SH-SY5Y (cell line): ENCODE measurements at regions not wholly inside any gene's neighbourhood (a gene's known extent, or its start where the extent isn't known, plus 50 kb on each side); places are given as distances from the start of the nearest gene placed in this dataset.

Experiments
- GATA2 ChIP-seq: IDR thresholded peaks from 2 replicates; pipeline ENCODE4 v1.6.1; 2011; ENCODE audit warnings: mild to moderate bottlenecking, low read depth, low read length
- GATA3 ChIP-seq: IDR thresholded peaks from 2 replicates; pipeline ENCODE4 v1.6.1; 2011; ENCODE audit warnings: low read depth, mild to moderate bottlenecking, low read length, moderate library complexity

DNA sequence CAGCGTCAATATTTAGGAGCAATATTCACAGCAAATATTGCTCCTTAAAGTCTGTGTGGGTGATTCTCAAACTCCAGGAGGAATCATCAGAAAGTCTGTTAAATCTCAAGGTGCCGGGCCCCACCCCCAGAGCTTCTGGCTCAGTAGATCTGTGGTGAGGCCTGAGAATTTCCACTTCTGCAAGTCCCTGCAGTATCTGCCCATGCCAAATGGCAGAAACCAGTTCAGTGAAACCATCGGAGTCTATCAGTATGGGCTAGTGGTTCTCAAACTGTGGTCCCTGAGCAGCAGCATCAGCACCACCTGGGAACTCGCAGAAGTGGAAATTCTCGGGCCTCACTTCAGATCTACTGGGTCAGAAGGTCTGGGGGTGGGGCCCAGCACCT lies 202.9 kb downstream of the SLC4A3 start:
- TF ChIP-seq GATA3 = no peak
- TF ChIP-seq GATA2 = no peak

DNA sequence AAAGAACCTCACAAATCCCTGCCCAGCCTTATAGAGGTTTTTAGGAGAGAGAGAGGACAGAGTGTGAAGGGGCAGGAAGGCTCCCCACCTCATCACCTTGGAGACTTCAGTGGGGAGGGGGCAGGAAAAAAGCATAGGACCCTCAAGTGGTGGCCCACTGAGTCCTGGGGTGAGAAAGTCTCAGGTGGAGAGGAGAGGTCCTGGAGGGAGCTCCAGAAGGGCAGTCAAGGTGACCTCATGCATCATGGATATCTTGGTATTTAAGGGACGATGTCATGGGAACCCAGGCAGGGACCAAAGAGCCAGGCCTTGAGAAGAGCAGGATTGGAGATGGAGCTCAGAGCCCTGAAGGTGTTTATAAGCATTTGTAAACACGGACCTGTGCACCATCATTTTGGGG lies 204.5 kb downstream of the SLC4A3 start:
- TF ChIP-seq GATA3 (no peak), GATA2 (no peak)

DNA sequence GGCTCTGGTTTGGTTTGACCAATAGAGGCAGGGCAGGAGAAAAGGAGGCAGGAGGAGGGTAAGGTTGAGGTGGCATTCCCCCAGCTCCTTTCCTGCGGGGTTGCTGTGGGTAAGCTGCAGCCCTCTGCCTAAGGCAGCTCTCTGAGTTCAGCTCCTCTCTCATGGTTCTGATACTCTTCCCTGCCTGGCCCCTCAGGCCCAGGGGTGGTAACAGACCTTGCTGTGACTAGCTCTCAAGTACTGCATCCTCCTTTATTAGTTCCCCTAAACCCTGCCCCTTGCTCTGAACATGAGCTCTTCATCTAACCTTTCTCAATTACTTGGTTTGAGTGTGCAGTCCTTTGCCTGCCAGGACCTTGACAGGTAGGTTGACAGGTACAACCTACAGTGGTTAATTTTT lies 205.5 kb downstream of the SLC4A3 start:
- no peak for TF ChIP-seq GATA3
- no peak for TF ChIP-seq GATA2

DNA sequence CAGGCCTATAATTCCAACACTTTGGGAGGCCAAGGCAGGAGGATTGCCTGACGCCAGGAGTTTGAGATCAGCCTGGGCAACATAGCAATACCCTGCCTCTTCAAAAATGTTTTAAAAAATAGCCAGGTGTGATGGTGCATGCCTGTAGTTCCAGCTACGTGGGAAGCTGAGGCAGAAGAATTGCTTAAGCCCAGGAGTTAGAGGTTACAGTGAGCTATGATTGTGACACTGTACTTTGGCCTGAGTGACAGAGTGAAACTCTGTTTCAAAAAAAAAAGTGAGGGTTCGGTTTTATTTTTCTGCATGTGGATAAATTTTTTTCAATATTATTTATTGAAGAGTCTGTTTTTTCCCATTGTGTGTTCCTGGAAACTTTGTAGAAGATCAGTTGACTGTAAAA lies 208.1 kb downstream of the SLC4A3 start:
- TF ChIP-seq GATA2 = no peak
- TF ChIP-seq GATA3 = no peak

DNA sequence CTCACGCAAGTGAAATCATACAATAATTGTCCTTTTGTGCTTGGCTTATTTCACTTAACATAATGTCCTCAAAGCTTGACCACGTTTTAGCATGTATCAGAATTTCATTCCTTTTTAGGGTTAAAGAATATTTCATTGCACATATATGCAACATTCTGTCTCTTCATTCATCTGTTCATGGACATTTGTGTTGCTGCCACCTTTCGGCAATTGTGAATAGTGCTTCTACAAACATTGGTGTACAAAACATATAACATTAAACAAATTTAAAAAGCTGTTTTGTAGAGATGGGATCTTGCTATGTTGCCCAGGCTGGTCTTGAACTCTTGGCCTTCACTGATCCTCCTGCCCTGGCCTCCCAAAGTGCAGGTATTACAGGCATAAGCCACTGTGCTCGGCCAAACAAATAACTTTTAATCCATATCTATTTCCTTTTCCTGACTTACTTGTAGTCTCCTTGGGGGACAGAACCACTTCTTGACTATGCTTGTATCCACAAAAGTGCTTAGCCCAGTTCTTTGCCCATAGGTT lies 209.3 kb downstream of the SLC4A3 start:
- no peak for TF ChIP-seq GATA3
- TF ChIP-seq GATA2 = no peak

- no peak for TF ChIP-seq GATA3
- no peak for TF ChIP-seq GATA2
These were observed 217.1 kb downstream of the SLC4A3 start for GRCh38 chr2:219844401-219845091.

- TF ChIP-seq GATA2 = no peak
- no peak for TF ChIP-seq GATA3
These were observed 221.5 kb downstream of the SLC4A3 start for GRCh38 chr2:219848882-219849281.

GRCh38 chr2:219851169-219851568 lies 223.7 kb downstream of the SLC4A3 start:
- TF ChIP-seq GATA2 = no peak
- no peak for TF ChIP-seq GATA3

- no peak for TF ChIP-seq GATA2
- TF ChIP-seq GATA3 = no peak
These were observed 224.5 kb downstream of the SLC4A3 start for GRCh38 chr2:219851801-219852481.

DNA sequence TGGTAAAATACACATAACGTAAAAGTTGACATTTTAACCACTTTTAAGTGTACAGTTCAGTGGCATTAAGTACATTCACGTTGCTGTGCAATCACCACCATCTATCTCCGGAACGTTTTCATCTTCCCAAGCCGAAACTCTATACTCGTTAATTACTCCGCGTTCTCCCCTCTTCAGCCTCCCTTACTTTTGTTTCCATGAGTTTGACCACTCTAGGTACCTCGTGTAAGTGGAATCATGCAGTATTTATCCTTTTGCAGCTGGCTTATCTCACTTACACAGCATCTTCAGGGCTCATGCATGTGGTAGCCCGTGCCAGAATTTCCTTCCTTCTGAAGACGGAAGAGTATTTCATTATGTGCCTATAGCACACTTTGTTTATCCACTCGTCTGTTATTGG lies 225.2 kb downstream of the SLC4A3 start:
- no peak for TF ChIP-seq GATA2
- no peak for TF ChIP-seq GATA3

- TF ChIP-seq GATA3 = no peak
- no peak for TF ChIP-seq GATA2
These were observed 229.2 kb downstream of the SLC4A3 start for GRCh38 chr2:219856602-219857001.

GRCh38 chr2:219857751-219858150 lies 230.3 kb downstream of the SLC4A3 start:
- TF ChIP-seq GATA2 (no peak), GATA3 (no peak)

DNA sequence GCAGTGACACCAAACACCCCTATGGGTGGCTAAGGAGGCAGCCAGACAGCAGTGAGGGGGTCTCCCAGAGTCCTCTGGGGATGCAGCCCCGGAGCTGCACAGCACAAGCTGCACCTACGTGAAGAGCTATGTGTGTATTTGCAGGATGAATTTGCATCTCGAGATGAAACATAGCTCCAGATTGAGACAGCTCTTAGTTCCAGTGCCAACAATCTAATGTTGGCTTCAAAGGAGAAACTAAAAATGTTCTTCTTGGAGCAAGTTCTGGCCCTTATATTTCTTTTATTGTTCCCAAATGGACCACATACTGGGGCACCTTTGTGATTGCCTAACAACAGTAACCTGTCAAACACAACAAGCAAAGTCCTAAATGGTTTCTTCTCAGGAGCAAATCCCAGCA lies 233.9 kb downstream of the SLC4A3 start:
- no peak for TF ChIP-seq GATA3
- TF ChIP-seq GATA2 = no peak

DNA sequence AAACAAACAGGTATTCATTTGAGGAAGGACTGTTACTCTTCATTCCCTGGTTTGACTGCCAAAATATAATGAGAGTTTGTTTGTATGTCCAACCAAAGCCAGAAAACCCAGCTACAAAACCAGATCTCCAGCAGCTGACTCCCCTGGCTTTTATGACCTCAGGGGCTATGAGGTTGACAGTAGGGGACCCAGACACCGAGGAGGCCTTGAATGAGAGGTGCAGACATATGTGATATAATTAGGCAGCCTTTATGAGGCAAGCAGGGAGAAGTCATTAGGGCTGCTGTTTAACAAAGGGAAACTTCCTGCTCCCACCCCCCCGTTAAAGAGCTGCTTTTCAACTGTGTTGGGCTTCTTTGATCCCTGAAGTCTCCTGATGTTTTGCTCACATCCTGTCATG lies 236.7 kb downstream of the SLC4A3 start:
- TF ChIP-seq GATA2 (no peak), GATA3 (no peak)

DNA sequence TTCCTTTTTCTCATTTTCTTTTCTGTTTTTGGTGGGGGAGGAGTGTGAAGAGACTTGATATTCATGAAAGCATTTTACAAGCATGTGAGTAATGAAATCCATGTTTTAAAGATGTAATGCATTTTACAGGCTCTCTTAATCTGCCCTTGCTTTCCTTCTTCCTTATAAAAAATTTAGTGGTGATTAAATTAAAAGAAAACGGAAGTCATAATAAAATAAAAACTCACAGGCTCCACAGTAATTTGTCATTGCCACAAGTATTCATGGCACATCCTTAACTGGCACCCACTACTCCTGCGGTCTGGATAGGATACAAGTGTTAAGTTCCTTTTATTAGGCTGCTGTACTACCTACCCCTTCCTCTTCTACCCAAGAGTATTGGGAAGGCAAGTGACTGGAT lies 241.2 kb downstream of the SLC4A3 start:
- TF ChIP-seq GATA3 = no peak
- no peak for TF ChIP-seq GATA2

DNA sequence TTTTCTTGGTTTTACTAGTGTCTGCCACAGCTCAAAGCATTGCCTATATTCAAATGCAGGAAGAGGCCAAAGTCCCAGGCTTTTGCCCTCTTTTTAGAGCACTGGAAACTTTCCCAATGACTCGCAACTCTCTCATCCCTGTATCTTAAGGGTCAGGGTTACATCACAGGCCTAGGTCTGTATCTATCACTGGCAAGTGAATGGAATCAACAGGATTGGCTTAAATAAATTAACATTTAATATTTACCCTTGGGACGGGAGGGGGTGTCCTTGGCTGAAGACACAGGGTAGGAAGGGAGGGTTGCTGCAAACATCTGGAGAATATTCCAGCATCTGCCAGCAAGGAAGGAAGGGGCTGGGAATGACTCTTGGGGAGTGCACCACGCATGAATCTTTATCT lies 242.6 kb downstream of the SLC4A3 start:
- TF ChIP-seq GATA3 (no peak), GATA2 (no peak)
